Neural progenitor cell (in vitro differentiated cells): ENCODE measurements at regions not wholly inside any gene's neighbourhood (a gene's known extent, or its start where the extent isn't known, plus 50 kb on each side); places are given as distances from the start of the nearest gene placed in this dataset.

Experiments
- CTCF ChIP-seq: fragments of 200-600 bp; sonication (generic); IDR thresholded peaks from 2 replicates; pipeline ENCODE4 v1.5.1; 2017; ENCODE audit warnings: antibody characterized with exemption, mild to moderate bottlenecking
- EZH2phosphoT487 ChIP-seq: fragments of 200-600 bp; sonication (generic); IDR thresholded peaks from 2 replicates; pipeline ENCODE4 v1.6.1; 2017; ENCODE audit warnings: antibody characterized with exemption

GRCh38 chr11:27916541-27917100 is 191.3 kb downstream of the KIF18A start:
- TF ChIP-seq CTCF = no peak
- no peak for TF ChIP-seq EZH2phosphoT487
